ENCODE measurements at regions not wholly inside any gene's neighbourhood (a gene's known extent, or its start where the extent isn't known, plus 50 kb on each side); places are given as distances from the start of the nearest gene placed in this dataset.
"Not testable (repeated sequence)": the region's sequence is repeated elsewhere in the genome, so short reads cannot be mapped to it uniquely, and the experiment has no call there.

- DNase-seq, result no peak
Measured at GRCh38 chr2:194591192-194591591, 1065.8 kb upstream of the SLC39A10 start.

GRCh38 chr2:194587739-194588270 lies 1069.2 kb upstream of the SLC39A10 start:
- no peak for DNase-seq

GRCh38 chr2:194567661-194568017 lies 1089.4 kb upstream of the SLC39A10 start:
- no peak for DNase-seq

DNA sequence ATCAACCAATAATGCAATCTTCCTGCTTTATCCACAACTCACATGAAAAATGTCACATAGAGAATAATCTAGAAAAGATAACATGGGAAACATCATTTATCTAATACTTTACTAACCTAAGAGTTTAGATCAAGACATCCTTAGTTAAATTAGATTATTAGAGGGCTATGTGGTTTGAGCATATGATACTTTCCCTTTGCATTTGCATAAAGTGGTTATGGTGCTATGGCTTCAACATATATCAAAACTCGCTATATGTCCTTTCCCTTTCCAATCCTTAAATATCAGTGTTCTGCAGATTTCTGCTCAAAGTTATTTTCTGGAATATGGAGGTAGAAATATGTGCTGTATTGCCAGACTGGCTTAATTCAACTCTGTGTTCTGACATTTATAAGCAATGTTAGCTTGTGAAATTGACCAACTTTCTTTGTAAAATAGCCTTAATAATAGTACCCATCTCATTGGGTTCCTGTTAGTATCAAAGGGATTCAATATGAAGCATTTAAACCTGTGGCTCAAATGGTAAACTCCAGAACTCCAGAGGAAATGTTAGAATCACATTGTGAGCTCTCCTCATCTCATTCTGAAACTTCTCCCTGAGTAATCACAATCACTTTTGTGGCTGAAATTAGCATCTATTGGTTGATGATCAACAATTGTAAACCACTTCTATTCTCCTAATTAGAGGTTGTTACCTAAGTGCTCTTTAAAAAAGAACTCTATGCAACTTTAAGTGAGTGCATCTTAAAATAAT lies 1089.9 kb upstream of the SLC39A10 start:
- no peak for DNase-seq

- peak; percentile 19 for DNase-seq
Measured at GRCh38 chr2:194564422-194564821, 1092.6 kb upstream of the SLC39A10 start.

DNA sequence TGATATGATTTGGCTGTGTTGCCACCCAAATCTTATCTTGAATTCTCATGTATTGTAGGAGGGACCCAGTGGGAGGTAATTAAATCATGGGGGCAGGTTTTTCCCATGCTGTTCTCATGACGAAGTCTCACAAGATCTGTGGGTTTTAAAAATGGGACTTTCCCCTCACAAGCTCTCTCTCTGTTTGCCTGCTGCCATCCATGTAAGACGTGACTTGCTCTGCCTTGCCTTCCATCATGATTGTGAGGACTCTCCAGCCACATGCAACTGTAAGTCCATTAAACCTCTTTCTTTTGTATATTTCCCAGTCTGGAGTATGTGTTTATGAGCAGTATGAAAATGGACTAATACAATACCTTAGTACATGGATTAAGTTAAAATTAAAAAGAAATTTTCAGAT lies 1094.7 kb upstream of the SLC39A10 start:
- DNase-seq, result no peak

- no peak for DNase-seq
Measured at GRCh38 chr2:194559964-194560363, 1097.1 kb upstream of the SLC39A10 start.

DNA sequence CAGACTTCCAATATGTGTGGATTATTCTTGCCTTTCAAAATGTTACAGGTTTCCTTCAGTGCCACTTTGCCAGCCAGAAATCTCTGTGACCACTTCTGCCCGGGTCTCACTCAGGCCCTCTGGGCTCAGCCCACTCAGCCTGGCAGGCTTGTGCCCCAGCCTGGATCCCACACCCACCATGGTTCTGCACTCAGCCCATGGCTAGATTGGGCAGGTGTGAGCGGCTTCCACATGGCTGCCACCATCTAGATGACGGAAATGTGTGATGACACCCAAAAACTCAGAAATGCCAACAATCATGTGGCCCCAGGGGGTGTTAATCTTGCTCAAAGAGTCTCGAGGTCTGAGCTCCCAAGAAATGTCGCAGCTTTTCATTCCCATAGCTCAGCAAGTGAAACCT lies 1097.5 kb upstream of the SLC39A10 start:
- DNase-seq, result no peak

- no peak for DNase-seq
Measured at GRCh38 chr2:194557993-194558392, 1099.0 kb upstream of the SLC39A10 start.

DNA sequence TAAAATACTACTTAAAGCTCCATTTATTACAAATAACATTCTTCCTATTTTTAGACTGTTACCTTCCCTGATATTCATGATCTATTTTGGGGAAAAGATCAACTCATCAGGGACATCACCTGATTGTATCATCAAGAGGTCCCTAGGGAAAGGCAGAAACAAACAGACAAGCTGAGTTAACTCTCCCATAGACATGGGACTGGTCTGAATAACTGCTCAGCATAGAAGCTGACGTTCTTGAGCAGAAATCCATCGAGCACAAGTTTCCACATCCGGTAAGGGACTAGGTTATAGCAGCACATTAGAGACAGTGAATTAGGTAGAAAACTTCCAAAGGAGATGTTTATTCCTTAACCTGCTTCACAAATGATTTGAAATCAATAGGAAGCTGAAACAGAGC lies 1100.4 kb upstream of the SLC39A10 start:
- DNase-seq, result no peak

DNA sequence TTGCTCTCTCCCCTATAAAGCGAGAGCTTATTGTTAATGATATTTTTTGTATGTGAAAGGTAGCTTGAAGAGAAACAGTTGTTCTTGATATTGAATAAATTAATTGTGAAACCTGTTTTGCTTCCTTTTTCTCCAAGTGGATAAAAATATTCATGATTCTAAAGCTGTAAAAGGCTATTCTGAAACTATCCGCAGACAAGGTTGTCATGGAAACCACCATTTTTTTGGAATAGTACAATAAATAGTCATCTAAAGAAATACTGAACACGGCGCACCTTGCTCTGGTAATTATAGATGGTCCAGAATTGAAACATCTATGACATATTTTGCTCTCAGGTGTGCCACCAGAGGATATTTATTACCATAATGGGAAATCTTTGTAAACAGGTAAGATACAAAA lies 1103.0 kb upstream of the SLC39A10 start:
- no peak for DNase-seq

DNA sequence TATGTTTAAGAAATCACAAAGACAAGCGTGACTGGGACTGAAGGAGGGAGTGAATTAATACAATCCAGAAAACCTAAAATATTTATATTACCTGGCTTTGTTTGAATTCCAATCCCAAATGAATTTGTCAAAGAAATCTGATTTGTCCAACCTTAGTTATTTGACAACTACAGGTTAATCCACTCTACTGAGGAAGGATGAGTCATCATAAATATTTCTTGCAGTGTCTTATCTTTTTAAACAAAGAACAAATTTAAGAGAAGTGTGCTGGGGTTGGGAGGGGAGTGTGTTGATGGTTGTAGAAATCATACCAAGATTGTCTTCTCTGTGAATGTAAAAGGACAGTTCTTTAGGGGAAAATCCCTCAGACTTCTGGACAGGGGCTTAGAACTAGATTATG lies 1106.3 kb upstream of the SLC39A10 start:
- DNase-seq, result no peak

GRCh38 chr2:194549387-194549786 lies 1107.6 kb upstream of the SLC39A10 start:
- no peak for DNase-seq

GRCh38 chr2:194545978-194546377 lies 1111.0 kb upstream of the SLC39A10 start:
- DNase-seq, result no peak

DNA sequence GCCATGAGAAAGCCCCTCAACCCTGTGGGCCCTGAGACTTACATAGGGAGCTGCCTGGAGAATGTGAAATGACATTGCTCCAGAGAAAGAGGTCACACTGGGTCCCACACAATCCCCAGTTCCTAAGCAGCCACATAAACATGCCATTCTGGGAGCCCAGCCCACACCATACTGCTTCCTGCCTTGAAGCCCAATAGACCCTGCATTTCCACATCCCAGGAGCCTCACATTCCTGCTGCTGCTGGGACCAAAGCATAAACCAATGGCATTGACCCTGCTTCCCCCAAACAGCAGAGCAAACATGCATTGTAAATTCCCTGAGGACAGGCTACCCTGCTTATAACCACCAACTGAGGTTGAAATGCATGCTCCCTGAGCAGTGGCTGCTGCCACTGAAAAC lies 1117.6 kb upstream of the SLC39A10 start:
- no peak for DNase-seq

- no peak for DNase-seq
Measured at GRCh38 chr2:194526121-194526520, 1130.9 kb upstream of the SLC39A10 start.

DNA sequence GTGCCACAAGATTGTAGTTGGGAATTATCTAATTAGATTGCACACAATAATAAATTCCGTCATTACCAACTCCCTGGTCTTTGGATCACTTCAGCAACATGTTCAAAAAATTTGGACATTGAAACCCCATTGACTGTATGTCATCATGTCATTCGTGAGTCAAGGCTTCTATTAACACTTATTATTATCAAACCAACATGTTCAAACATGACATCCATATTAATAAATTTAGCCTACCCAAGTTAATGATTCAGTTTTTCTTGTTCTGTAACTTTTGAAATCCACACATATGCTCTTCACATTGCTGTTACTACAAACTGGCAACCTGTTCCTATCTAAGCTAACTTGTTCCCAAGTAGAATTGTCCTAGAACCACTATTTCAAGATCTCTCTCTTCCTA lies 1142.7 kb upstream of the SLC39A10 start:
- no peak for DNase-seq

GRCh38 chr2:194511070-194511469 lies 1146.0 kb upstream of the SLC39A10 start:
- DNase-seq, result peak; percentile 16

DNA sequence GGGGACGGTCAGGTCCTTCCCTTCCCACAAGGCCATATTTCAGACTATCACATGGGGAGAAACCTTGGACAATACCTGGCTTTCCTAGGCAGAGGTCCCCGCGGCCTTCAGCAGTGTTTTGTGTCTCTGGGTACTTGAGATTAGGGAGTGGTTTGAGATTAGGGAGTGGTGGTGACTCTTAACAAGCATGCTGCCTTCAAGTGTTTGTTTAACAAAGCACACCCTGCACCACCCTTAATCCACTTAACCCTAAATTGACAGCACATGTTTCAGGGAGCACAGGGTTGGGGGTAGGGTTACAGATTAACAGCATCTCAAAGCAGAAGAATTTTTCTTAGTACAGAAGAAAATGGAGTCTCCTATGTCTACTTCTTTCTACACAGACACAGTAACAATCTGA lies 1152.2 kb upstream of the SLC39A10 start:
- not testable (repeated sequence) for DNase-seq

- DNase-seq, result peak; percentile 3
Measured at GRCh38 chr2:194495046-194495445, 1162.0 kb upstream of the SLC39A10 start.

- no peak for DNase-seq
Measured at GRCh38 chr2:194494401-194494800, 1162.6 kb upstream of the SLC39A10 start.

DNA sequence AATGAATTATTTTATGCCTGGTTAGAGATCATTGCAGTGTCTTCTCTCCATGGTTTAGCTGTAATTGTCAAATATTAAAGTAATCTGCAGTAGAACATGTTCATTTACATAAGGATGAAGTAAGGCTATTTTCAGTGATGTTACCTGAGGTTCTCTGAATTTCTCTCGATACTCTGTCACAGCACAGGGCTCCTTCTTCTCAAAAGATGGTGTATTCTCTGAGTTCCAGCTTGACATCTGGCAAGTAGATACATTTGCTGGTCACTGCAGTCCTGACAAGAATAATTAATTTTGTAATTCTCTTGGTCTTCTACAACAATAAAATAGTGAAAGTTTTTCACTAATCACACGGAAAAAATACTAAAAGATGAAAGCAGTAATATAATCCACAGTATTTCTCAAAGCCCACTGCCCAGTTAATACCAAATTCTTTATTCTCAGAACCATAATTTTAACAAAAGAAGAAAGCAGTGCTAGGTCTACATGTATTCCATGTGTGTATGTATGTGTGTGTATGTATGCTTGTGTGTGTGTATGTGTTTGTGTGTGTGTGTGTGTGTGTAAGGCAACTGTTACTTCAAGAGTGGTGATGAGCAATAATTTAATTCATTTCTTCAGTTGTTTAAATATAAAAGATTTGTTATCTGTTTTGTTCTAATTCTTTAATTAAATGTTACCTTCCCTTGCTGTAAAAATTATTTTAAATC lies 1165.5 kb upstream of the SLC39A10 start:
- no peak for DNase-seq

DNA sequence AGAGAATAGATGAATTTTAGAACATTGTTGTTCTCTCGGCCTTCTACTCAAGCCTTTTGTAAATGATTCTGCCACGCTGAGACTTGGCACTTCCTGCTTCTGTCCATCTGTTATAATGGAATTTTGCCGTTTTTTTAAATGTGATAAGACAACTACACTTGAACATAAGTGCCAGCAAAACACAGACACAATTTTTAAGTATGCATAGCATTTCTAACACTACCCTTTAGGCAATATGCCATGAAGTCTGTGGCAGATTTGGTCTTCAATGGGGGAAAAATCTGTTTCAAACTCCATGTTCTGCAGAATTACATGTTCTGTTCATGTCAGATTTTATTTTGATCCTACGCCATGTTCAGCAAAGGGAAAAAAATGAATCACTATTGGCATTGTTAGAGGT lies 1170.7 kb upstream of the SLC39A10 start:
- DNase-seq, result no peak

GRCh38 chr2:194483041-194483440 lies 1174.0 kb upstream of the SLC39A10 start:
- DNase-seq, result no peak
